Aorta (tissue), 5 donors: ENCODE measurements at regions not wholly inside any gene's neighbourhood (a gene's known extent, or its start where the extent isn't known, plus 50 kb on each side); places are given as distances from the start of the nearest gene placed in this dataset.
"Not testable (repeated sequence)": the region's sequence is repeated elsewhere in the genome, so short reads cannot be mapped to it uniquely, and the experiment has no call there.

Experiments
- ATAC-seq: fragments of 200-7000 bp; cut with Tn5 transposase; one replicate; pipeline ENCODE4 v1.9.1; 2022; ENCODE audit warnings: moderate library complexity; ENCODE audit not compliant: low FRiP score
- DNase-seq, 2 donors: peaks; one replicate each; pipeline ENCODE4 v3.0.0-alpha.2; 2020
- H3K27ac ChIP-seq, 2 donors: one replicate each; pipeline ENCODE4 v1.5.1; 2013; ENCODE audit warnings: low read length in 2 of 2, mild to moderate bottlenecking in 2 of 2, moderate library complexity in 2 of 2, control low read depth in 1 of 2, inconsistent platforms in 1 of 2, low read depth in 1 of 2
- H3K27me3 ChIP-seq, 2 donors: one replicate each; pipeline ENCODE4 v1.6.1; 2013; ENCODE audit warnings: control low read depth in 1 of 2, low read length in 1 of 2, mild to moderate bottlenecking in 1 of 2, moderate library complexity in 1 of 2; ENCODE audit not compliant: insufficient read depth in 2 of 2, control insufficient read depth in 1 of 2
- H3K36me3 ChIP-seq, 2 donors: one replicate each; pipeline ENCODE4 v1.6.1; 2013; ENCODE audit warnings: control low read depth in 1 of 2, low read length in 1 of 2, mild to moderate bottlenecking in 1 of 2; ENCODE audit not compliant: insufficient read depth in 2 of 2, control insufficient read depth in 1 of 2
- H3K4me1 ChIP-seq, 2 donors: one replicate each; pipeline ENCODE4 v1.6.1; 2013; ENCODE audit warnings: low read length in 2 of 2, control low read depth in 1 of 2, mild to moderate bottlenecking in 1 of 2, moderate library complexity in 1 of 2; ENCODE audit not compliant: insufficient read depth in 2 of 2, control insufficient read depth in 1 of 2
- H3K4me3 ChIP-seq, 2 donors: one replicate each; pipeline ENCODE4 v1.5.1; 2013; ENCODE audit warnings: low read length in 2 of 2, control low read depth in 1 of 2, mild to moderate bottlenecking in 1 of 2
- H3K9me3 ChIP-seq: one replicate; pipeline ENCODE4 v1.6.1; 2013; ENCODE audit warnings: mild to moderate bottlenecking, low read length; ENCODE audit not compliant: control insufficient read depth
- WGBS, 2 donors: extraction: QIAGEN DNeasy Blood & Tissue Kit; methylation state at CpG; one replicate each; pipeline ENCODE4 v1.1.7; 2013; 5-methylcytosine and 5-hydroxymethylcytosine counted together
- intact Hi-C, 2 donors: fragments of 100-400 bp; cut with DNase I; formaldehyde crosslinking; loops; one replicate each; pipeline versions ENCODE4 v1.14.2 to v1.15.0; 2022
- donor health status: healthy with polysubstance abuse.
- donor health status: Bipolar disorder and iron deficiency.
- donor health status: DM: no; HTN: no; CAD: no.
- donor health status: DM: no; HTN: no; CAD: no.
- donor health status: DM: yes; HTN: yes; CAD: no.

DNA sequence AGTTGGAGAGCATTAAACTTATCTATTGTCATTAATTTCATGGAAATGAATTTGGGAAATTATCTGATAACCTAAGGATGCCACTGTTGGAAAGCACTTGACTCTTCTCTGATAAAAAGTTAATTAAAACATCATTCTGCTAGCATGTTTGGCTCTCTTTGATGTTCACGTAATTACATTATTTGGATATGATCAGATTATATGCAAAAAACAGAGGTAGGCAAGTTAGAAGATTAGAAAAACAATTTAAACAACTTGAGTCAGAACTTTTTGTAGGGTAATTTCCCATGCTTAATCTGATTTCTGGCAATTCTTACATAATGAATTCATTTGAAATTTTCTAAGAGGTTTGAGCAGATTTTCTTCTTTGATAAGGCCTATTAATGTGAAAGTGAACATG lies 882.9 kb downstream of the TRAM1L1 start:
- no peak overlapping the region for H3K4me3 ChIP-seq
- H3K9me3 ChIP-seq, result no peaks in the 10 kb centered on the region
- WGBS, 2 donors, result 64 to 70% methylated on average over 1 of the region's 1 CpG
- no peaks in the 10 kb centered on the region for H3K36me3 ChIP-seq
- intact Hi-C loops, result no loop called here
- DNase-seq, result no peak
- no peaks in the 10 kb centered on the region for H3K4me1 ChIP-seq
- H3K27ac ChIP-seq, result no peak overlapping the region
- no peak for ATAC-seq
- no peaks in the 10 kb centered on the region for H3K27me3 ChIP-seq

DNA sequence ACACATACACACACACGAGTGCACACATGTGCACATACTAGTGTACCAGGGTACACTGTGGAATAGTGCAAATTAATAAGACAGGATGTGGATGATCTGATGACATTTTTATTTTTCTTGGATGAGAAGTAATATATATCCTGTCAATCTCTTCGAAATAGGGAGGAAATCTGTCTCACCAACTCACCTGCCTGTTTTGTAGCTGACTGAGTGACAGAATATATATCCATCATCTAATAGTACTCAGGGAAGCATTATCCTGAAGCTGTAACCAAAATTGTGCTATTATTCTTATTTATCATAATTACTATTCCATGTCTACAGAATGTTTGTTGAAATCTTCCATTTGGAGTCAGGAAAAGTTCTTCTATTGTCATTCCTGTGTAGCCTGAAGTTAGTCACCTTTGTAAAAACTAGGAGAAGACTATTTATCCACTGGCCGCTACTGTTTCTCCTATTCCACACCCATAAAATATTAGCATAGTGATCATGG lies 888.0 kb downstream of the TRAM1L1 start:
- DNase-seq (no peak), ATAC-seq (no peak)
- H3K9me3 ChIP-seq, result no peaks in the 10 kb centered on the region
- no peak overlapping the region for H3K4me3 ChIP-seq
- H3K36me3 ChIP-seq, result no peaks in the 10 kb centered on the region
- no peaks in the 10 kb centered on the region for H3K4me1 ChIP-seq
- intact Hi-C loops, result no loop called here
- H3K27ac ChIP-seq, result no peak overlapping the region
- WGBS, 2 donors, result 75 to 78% methylated on average over 3 of the region's 3 CpGs
- H3K27me3 ChIP-seq, result no peaks in the 10 kb centered on the region

DNA sequence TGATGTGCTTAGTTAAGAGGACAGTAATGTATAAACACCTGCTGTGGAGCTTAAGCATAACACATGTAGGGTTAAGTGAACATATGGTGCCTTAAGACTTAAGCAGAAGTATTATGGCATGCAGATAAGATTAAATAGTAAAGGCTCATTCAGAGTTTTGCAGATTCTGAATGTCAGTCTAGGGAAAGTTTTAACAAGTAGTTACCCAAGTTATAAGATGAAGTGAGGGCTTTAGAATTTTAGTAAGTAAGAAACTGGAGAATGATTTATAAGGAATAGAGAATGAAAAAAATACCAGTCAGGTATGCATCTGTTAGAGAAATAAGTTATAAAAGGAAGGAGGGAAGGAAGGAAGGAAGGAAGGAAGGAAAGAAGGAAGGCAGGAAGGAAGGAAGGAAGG lies 902.1 kb downstream of the TRAM1L1 start:
- no peaks in the 10 kb centered on the region for H3K27me3 ChIP-seq

DNA sequence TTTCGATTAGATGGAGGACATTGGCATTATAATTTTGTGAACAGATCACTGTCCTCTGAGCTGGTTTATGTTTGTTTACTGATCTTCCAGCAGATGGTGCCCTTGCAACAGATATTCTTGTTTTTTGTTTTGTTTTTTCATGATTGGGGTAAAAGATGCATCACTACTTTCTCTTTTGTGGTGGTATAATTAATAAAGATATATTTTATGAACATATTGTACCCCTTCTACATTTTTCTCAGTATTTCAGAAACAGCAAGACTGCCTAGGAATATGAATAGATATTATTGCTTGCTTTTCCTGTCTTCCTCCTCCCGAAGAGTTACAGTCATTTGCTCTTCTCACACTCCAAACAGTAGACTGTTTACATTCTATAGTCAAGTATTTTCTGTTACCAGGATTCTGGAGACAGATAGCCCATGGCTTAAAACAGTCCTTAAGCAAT lies 905.2 kb downstream of the TRAM1L1 start:
- no peak for ATAC-seq
- Histone ChIP-seq H3K4me3 (no peak overlapping the region), H3K36me3 (no peaks in the 10 kb centered on the region), H3K27ac (no peak overlapping the region), H3K4me1 (no peaks in the 10 kb centered on the region), H3K27me3 (no peaks in the 10 kb centered on the region), H3K9me3 (no peaks in the 10 kb centered on the region)
- 5 to 13% methylated on average over 2 of the region's 2 CpGs for WGBS, 2 donors
- no peak for DNase-seq
- intact Hi-C loops, result no loop called here

More for the DNA sequence above, 902.1 kb downstream of the TRAM1L1 start:
- Histone ChIP-seq H3K9me3 (no peaks in the 10 kb centered on the region), H3K36me3 (no peaks in the 10 kb centered on the region), H3K27ac (no peak overlapping the region), H3K4me1 (no peaks in the 10 kb centered on the region), H3K4me3 (no peak overlapping the region)
- ATAC-seq (no peak), DNase-seq (no peak)
- intact Hi-C loops, result no loop called here

DNA sequence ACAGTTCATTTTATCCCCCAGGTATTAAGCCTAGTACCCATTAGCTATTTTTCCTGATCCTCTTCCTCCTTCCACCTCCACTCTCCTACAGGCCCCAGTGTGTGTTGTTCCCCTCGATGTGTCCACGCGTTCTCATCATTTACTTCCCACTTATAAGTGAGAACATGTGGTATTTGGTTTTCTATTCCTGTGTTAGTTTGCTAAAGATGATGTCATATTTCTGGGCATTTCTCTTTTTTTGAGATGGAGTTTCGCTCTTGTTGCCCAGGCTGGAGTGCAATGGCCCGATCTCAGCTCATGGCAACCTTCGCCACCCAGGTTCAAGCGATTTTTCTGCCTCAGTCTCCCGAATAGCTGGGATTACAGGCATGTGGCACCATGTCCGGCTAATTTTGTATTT lies 934.0 kb downstream of the TRAM1L1 start:
- H3K9me3 ChIP-seq, intact Hi-C loops, H3K27ac ChIP-seq, DNase-seq, ATAC-seq, H3K27me3 ChIP-seq, H3K4me1 ChIP-seq, H3K4me3 ChIP-seq, H3K36me3 ChIP-seq: not testable (repeated sequence)
- 88 to 90% methylated on average over 9 of the region's 9 CpGs for WGBS, 2 donors

DNA sequence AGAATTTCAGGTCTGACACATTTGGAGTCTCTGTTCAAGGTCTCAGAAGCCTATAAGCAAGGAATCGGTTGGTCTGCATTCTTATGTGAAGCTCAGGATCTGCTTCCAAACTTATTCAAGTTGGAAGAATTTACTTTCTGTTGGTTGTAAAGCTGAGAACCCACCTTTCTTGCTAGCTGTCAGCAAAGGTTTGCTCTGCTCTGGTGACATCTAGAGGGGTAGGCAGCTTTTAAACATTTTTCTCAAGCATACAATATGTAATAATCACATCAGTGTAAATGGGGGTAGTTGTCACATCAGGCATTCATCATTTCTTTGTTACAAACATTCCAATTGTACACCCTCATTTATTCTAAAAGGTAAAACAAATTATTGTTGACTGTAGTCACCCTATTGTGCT lies 935.2 kb downstream of the TRAM1L1 start:
- ATAC-seq, result no peak
- Histone ChIP-seq H3K9me3 (no peaks in the 10 kb centered on the region), H3K27ac (no peak overlapping the region), H3K27me3 (no peaks in the 10 kb centered on the region), H3K4me1 (no peaks in the 10 kb centered on the region), H3K4me3 (no peak overlapping the region), H3K36me3 (no peaks in the 10 kb centered on the region)
- WGBS, 2 donors, result 75 to 80% methylated on average over 1 of the region's 1 CpG
- no peak for DNase-seq
- intact Hi-C loops, result no loop called here

DNA sequence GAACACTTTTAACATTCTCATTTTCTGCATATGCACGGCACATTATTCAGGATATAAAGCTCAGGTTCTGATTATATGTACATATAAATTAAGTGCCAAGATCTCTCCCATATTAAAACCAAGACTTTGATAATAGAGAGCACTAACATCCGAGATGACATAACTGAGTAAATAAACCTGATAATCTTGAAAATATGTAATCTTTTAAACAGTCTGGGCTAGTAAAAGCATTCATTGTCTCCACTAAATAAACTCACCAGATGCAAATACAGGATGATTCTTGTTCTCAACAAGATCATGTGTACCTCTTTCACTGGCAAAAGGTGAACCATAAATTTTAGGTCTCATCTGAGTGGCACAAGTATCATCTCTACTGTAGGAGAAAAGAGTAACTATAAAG lies 942.2 kb downstream of the TRAM1L1 start:
- intact Hi-C loops, result no loop called here
- Histone ChIP-seq H3K9me3 (no peaks in the 10 kb centered on the region), H3K27me3 (no peaks in the 10 kb centered on the region), H3K4me3 (no peak overlapping the region), H3K27ac (no peak overlapping the region), H3K4me1 (no peaks in the 10 kb centered on the region), H3K36me3 (no peaks in the 10 kb centered on the region)
- 73 to 77% methylated on average over 2 of the region's 2 CpGs for WGBS, 2 donors
- DNase-seq, result no peak
- ATAC-seq, result no peak

DNA sequence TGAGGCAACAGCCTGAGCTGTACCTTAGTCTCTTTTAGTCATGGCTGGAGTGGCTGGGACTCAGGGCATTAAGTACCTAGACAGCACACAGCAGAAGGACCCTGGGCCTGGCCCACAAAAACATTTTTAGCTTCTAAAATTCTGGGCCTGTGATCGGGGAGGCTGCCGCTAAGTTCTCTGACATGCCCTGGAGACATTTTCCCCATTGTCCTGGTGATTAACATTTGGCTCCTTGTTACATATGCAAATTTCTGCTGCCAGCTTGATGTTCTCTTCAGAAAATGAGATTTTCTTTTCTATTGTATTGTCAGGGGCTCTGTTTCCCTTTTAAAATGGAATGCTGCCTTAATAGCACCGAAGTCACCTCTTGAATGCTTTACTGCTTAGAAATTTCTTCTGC lies 952.4 kb downstream of the TRAM1L1 start:
- H3K27ac ChIP-seq, result no peak overlapping the region
- no peak for DNase-seq
- 85 to 86% methylated on average over 3 of the region's 3 CpGs for WGBS, 2 donors
- no peaks in the 10 kb centered on the region for H3K9me3 ChIP-seq
- no peak overlapping the region for H3K4me3 ChIP-seq
- no peaks in the 10 kb centered on the region for H3K36me3 ChIP-seq
- intact Hi-C loops, result no loop called here
- no peaks in the 10 kb centered on the region for H3K4me1 ChIP-seq
- H3K27me3 ChIP-seq, result no peaks in the 10 kb centered on the region
- ATAC-seq, result no peak

DNA sequence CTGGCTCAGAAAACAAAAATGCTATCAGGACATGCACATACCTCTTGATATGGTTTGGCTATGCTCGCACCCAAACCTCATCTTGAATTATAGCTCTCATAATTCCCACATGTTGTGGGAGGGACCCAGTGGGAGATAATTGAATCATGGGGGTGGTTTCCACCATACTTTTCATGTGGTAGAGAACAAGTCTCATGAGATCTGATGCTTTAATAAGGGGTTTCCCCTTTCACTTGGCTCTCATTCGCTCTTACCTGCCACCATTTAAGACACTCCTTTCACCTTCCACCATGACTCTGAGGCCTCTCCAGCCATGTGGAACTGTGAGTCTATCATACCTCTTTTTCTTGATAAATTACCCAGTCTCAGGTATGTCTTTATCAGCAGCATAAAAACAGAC lies 958.6 kb downstream of the TRAM1L1 start:
- intact Hi-C loops, result no loop called here
- no peak for ATAC-seq
- no peaks in the 10 kb centered on the region for H3K9me3 ChIP-seq
- no peak overlapping the region for H3K27ac ChIP-seq
- H3K4me1 ChIP-seq, result no peaks in the 10 kb centered on the region
- no peak for DNase-seq
- H3K4me3 ChIP-seq, result no peak overlapping the region
- WGBS, 2 donors, result 89 to 92% methylated on average over 2 of the region's 2 CpGs
- no peaks in the 10 kb centered on the region for H3K36me3 ChIP-seq
- H3K27me3 ChIP-seq, result no peaks in the 10 kb centered on the region
